ENCODE measurements at regions not wholly inside any gene's neighbourhood (a gene's known extent, or its start where the extent isn't known, plus 50 kb on each side); places are given as distances from the start of the nearest gene placed in this dataset.

DNA sequence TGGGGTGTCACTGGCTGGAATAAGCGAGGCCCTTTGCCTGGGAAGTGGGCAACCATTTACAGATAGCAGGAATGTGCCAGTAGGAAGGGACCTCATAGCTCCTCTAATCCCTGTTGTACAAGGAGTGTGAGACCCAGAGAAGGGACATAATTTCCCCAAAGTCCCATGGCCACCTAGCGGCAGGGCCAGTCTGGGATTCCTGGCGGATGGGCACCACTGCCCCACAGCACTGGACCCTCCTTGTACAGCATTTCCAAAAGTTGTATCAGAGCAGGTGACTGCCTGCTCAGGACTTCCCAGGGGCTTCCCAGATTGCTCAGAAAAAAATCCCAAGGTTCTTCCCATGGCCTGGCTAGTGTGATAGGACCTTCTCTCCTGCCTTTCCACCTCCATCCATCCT lies 185.8 kb downstream of the GLI2 start:
- no peak for DNase-seq

DNA sequence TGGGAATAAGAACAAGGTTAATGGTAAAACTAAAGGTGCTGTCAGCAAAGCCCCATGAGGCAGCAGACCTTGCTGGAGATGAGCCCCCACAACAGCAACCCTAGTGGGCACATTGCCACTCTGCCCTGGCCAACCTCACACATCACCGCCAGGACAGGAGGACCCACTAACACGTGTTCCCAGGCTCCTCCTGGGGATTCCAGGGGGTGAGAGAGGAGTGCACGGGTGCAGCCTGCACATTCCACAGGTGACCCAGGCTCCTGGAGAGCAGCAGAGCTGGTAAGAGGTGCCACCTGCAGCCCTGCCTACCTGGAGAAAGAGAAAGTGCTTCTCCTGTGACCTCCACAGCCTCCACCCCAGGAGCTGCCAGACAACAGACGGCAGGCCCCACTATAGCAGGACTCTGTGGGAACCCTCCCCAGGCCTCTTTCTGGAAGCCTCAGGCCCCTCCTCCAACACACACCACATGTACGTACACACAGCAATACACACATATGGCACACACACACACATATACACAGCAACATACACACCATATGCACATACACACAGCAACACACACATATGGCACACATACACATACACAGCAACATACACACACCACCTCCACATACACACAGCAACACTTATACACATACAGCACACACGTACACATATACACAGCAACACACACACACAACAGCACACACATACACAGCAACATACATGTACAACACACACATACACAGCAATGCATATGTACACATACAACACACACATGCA lies 187.1 kb downstream of the GLI2 start:
- no peak for DNase-seq

DNA sequence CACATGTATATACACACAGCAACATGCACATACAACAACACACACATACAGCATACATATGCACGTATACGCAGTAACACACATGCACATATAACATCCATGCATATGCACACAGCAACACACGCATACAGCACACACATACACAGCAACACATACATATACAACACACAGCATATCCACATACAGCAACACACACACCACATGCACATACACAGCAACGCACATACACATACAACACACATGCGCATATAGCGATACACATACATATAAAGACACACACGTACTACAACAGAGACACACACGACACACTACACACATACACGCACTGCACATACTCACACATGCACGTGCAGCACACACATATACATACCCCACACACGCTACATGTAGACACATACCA lies 187.8 kb downstream of the GLI2 start:
- no peak for DNase-seq

DNA sequence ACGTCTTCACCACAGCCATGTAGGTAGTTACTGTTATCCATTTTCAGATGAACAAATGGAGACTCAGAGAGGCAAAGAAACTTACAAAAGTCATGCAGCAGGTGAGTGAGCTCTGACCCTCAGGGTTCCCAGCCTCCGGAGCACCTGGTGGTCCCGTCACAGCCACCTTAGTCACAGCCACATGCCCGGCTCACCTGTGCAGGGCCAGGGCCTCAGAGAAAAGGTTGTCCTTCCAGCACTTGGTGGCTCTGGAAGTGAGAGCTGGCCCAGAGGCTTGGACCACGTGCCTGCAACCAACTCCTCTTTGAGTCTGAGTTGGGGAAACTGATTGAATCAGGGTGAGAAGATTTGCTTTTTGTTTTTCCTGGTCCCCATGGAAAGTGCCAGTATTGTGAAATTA lies 189.3 kb downstream of the GLI2 start:
- DNase-seq, result no peak

DNA sequence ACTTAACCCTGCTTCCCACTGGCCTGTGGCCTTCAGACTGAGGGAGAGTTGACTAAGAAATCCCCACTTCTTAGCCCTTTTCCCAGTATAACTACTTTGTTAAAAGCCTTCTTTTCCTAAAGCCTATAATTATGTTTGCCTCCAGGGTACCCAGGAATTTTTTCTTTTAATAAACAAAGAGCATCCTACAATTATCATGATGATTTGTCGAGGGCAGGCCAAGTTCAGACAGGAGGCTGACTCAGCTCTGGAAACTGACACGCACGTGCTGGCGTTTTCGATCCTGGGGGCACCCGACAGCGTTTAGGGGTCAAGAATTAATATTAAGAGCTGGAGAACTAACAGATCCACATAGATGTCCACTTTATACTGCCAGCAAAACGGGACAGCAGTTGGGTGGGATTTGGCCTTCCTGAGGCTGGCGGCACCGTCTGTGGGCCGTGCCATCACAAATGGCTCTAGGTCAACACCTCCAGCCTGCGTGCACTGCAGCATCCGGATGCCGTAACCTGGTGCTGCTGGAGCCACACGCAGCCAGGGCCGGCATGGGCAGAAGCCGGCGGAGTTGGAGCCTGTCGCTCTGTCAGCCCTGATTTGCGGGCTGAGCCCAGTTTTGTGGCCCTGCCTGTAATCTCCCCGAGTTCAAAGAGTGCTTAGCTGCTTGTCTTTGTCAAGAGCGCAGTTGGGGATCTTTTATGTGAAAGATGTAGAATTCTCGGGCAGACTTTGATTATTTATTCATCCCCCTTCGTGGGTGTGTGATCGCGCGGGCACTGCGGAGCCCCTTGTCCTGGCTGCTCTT lies 191.0 kb downstream of the GLI2 start:
- DNase-seq, result no peak

DNA sequence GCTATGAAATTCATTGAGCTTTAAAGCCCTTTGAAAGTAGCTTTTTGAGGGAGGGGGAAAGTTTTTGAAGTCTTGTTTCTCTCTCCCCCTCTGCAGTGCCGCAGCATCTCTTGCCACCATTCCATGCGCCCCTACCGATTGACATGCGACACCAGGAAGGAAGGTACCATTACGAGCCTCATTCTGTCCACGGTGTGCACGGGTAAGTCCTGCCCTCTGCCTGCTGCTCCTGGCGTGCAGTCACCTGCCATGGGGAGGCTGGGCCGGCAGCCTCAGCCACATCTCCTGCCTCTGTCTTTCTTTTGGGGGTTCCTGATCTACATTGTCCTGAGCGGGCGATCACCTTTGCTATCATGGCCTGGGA lies 191.6 kb downstream of the GLI2 start:
- DNase-seq, result no peak

DNA sequence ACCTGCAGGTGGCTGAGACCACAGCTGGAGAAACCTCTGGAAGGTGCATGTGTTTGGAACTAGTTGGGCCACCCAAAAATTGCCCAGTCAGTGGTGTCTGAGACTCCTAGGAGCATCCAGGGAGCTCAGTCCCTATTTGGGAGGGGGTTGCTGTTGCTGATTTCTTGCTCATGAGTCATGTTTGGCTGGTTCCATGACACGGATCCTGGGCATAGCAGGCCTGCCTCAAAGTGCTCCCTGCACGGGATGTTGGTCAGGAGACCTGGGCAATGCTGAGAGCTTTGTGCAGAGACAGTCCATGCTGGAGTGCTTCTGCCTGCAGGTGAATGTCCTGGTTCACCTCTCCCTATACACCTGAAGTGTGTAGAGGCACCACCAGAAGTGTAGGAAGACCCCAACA lies 194.2 kb downstream of the GLI2 start:
- DNase-seq, result no peak

DNA sequence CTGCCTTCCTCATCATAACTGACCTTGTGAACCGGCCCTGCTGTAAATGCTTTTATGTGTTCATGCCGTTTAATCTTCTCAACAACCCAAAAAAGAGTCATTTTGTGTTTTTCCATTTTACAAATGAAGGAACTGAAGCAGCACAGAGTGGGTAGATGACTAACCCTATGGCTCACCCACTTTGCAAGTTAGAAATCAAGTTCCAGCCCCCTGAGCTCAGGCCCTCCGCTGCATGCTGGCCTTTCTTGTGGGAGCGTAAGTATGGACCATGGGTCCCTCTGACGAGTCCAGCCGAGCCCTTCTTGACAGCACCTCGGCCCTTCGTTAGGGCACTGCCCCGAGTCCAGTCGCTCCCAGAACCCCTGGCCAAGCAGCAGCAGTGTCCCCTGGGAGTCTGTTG lies 194.6 kb downstream of the GLI2 start:
- no peak for DNase-seq

DNA sequence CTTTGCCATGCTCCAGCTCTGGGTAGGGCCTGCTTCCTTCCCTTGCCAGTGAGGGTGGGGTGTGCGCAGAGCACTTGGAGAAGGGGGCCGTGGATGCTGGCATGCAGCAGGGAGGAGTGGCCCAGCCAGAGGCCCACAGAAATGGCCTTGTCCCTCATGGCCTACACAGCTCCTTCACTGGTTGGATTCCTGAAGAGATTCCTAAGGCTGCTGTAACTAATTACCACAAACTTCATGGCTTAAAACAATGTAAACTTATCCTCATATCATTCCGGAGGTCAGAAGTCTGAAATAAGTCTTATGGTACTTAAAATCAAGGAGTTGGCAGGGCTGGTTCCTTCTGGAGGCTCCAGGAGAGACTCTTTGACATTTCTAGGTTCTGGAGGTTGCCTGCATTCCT lies 195.2 kb downstream of the GLI2 start:
- no peak for DNase-seq

DNA sequence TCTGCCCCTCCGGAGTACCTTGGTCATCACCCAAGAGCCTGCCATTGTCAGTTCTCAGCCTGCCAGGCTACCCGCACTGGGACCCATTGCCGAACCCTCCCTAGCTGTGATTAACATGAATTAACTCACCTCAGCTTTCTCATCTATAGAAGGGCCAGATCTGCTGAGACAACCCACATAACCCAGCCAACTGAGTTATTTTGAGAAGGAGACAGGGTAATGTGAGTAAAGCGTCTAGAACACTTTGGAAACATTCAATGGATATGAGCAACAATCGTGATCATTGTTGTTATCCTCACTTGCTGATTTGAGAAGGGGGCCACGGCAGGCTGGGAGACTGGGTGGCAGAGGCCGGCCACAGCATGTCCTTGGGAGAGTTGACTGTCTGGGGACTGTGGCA lies 196.8 kb downstream of the GLI2 start:
- no peak for DNase-seq

DNA sequence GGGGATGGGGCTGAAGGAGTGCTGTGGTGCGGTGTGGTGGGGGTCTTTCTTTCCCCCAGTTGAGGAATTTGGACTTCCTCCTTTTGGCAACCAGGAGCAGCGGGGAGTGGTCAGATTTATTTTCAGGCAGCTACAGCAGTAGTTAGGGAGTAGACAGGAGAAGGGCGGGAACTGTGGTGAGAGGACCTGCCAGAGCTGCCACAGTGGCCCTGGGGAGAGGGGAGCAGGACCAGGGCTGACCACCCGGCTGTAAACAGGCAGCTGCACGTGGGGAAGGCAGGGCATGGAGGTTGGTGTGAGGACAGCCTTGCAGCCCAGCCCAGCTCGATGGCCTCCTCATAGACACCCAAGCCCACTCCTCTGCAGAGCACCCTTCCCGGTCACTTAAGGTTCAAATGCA lies 197.2 kb downstream of the GLI2 start:
- DNase-seq, result no peak

DNA sequence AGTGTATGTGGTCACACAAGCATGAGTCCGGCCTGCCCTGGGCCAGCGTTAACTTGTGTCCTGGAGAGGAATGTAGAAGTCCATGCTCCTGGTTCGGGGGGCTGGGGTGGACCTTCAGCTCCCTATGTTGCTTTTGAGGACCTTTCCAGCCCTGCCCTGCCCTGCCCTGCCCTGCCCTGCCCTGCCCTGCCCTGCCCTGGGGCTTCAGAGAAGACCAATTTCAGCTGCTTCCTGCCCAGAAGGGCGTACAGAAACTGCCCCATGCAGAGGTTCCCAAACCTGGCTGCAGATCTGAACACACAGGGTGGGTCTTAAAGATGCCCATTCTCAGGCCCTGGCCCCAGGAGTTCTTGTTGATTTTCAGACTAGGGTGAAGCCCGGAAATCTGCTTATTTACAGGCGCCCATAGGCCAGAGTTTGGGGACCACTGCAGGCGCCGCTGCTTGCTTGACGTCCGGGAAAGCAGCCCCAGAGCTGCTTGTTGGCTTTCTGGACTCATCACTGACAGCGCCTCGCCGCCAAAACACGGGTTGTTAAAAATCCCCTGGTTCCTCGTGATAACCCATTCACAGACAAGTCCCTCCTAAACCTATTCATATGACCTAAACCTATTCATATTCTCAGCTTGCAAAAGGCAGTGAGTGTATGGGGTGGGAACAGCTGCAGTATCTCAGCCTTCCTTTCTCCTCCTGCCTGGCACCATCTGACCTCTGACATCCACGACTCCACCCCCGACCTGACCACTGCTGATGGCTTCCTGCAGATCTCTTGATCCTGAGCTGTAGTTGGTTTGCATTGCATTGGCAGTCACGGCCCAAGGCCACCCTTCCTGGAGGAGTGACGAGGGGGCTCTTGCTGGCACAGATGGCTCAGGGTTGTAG lies 198.3 kb downstream of the GLI2 start:
- no peak for DNase-seq

DNA sequence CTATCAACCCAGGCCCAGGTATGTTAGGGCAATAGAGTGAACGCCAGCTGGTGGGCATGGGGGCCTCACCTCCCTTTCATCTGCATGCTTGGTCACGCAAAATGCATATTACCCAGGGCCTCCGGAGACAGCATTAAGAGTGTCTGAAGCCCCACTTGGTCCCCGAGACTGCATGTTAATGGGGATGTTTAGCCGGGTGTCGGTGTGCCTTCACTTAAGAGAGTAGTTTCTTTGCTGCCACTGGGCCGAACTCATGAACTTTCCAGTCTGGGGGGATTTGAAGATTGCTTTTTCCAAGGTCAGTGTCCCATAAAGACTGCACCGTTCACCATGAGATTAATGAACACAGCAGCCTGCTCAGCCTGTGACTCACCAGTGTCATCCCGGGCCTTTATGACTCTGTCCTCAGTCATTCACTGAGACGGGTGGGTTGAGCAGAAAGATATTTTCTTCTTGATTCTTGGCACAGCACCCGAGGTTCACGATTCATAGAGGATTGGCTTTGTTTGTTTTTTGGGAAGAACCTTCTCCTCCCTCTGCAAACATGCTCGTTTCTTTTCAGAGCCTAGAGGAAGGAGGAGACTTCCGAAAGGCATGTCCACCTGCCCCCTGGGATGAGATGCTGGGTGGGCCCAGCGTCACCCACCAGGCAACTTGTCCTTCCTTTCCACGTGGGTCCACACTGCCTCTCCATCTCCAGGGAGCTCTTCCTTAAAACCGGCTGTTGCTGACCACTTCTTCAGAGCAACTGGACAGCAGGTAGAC lies 199.1 kb downstream of the GLI2 start:
- no peak for DNase-seq

DNA sequence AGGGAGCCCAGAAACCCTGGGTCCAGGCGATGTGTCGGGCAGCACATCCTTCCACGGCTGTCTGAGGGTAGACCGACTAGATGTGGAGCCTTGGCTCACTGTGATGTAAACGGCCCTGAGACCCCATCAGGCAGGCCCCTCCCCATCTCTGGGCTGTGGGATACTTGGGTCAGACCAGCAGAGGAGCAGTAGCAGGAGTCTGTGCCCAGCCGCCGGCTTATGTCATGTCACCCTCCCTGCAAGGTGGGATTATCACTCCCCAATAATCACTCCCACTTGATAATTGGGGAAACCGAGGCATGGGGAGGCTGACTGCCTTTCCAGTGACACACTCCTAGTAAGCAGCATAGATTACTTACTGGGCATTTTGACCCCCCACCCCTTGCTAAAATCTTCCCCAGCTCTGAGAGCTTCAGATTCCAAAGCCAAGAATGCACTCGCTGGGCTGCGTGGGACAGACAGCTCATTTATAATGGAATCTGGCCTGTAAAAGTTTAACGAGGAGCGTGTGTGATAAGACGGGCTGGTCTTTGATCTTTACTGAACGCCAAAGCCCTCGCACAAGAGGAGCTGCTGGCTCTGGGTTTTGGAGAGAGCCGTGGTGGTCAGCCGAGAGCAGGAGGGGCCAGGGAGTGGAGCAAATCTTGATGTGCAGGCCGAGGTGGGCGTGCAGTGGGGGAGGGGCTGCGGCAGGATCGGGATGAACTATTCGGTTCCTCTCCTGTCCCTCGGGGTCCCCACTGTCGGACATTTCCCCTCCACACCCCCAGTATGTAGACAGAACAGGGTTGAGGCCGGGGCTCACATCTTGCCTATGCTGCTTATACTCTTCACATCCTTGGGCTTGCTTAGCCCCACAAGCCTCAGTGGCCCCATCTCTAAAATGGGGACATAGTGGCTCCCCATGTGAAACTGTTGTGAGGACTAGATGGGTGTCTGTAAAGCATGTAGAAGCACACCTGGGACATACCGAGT lies 200.0 kb downstream of the GLI2 start:
- DNase-seq, result no peak

DNA sequence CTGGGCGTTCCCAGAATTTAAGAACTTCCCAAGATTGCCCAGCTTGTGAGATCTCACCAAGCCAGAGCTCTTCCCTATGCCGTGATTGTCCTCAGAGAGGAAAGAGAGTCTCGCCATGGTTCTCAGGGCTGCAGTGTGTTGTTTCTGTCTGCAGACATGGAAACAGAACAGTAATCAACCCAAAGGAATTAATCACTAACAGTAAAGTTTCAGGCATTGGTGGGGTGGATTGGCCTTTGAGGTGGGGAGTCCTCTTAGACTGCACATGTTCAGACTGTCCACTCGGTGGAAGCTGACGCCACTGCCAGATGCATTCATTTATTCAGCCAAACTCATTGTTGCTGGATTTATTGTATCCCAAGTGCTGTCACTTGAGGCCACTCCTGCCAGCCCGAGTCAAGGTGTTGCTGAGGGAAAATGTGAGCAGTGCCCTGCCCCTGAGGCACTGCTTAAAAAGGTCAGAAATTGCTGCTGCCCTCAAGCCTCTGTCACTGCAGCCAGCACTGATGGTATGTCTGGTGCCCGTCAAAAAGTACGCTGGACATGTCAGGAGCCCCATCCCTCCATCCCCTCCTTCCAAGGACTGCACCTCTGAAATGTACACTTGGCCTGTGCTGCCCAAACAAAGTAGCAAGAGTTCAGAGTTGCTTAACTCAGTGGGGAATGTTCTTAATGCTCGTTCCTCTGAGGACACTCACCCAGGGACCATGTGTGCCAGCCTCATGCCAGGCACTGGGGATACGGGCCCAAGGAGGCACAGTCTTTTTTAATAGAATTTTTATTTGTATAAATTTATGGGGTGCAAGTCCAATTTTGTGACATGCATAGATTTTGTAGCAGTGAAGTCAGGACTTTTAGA lies 201.0 kb downstream of the GLI2 start:
- DNase-seq, result no peak

DNA sequence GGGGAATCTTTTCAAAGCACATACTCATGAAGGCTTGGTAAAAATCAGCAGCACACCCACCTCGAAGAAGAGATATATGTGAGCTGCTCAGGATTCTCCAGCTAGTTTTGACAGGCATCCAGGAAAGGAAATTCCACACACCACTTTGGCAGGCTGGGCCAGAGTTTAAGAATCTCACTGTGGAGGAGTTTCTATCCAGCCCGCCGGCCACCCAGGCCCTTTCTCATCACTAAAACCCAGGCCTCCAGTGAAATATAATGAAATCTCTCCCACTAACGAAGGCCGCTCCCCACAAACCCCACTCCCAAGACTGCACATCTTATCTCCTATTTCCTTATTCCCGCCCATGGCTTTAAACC lies 202.0 kb downstream of the GLI2 start:
- DNase-seq, result no peak

DNA sequence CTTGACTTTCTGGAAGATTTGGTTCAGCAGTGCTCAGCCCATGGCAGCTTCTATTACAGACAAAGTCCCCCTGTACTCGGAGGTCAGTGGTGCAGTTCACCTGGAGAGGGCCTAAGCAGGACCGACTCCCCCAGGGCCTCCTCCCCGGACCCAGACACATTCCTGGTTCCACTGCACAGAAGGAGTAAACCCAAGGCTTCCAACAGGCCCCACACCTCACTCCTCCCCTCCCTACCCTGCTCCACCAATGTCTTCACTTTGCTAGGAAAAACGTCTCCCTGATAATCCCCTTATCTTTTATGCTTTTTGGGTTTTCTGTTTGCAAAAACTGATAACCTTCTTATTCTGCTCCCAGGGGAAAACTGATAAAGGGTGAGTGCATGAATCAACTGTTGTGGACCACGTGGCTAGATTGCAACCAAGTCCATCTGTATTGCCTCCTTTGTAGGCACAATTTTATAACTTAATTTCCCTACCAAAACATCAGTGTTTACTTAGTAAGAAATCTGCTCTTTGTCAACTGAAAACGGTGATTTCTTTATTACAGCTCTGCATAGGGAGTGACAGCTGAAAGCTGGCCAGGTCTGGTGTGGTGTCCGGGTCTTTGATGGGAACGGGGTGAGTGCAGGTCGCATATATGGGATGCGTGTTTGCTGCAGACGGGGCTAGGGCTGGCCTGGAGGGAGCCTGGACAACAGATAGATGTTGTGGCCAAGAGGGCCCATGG lies 202.5 kb downstream of the GLI2 start:
- no peak for DNase-seq

DNA sequence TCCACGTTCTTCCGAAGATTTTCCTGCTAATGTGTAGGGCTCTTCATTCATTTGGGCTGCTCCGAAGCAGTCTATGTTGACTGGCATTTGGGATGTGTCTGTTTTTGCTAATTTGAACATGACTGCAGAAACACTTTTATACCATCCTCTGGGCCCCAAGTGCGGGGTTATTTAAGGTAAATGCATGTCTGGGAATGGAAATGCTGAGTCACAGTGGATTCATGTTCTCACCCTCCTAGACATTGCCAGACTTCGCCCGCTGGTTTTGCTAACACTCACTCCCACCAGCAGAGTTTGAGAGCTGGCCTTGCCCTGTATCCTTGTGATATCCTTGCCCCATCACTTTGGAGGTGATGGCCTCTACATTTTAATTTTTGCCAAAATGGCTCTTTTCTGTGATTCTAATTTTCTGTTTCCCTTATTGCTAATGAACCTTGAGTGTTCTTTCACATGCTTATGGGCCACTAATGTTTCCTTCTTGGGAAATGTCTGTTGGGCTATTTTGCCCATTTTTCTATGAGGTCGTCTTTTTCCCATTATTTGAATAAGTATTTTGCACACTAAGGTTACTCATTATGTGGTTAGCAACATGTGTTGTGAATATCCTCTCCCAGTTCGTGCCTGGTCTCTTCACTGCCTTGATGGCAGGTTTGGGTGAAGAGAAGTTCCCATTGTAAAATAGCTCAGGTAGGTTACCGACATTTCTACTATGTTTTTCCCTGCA lies 204.1 kb downstream of the GLI2 start:
- DNase-seq, result no peak

DNA sequence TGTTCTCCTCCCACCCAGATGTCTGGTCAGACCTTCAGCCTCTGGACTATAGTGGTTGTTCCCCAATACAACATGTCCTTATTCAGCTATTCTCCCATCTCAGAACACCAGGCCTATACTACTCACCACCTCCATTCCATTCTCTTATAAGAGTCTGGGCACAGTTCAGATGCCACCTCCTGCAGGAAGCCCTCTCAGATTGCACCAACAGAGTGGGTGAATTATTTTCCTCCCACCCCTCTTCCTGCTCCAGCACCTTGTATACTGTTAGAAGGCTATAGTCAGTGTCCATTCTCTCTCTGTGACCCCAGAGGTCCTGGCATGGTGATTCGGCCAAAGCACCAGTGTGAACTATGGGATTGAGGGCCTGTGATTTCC lies 204.6 kb downstream of the GLI2 start:
- no peak for DNase-seq

All from CD4-positive, alpha-beta T cell treated with Interleukin-4 for 1 hour (primary cell).